Mucosa of descending colon (tissue), 3 donors: ENCODE measurements at regions not wholly inside any gene's neighbourhood (a gene's known extent, or its start where the extent isn't known, plus 50 kb on each side); places are given as distances from the start of the nearest gene placed in this dataset.
A peak's percentile ranks its signal among the peaks of the same experiment; 100 is the strongest.
"Not testable (repeated sequence)": the region's sequence is repeated elsewhere in the genome, so short reads cannot be mapped to it uniquely, and the experiment has no call there.

Experiments
- ATAC-seq: fragments of 200-7000 bp; cut with Tn5 transposase; one replicate; pipeline ENCODE4 v1.9.1; 2020; ENCODE audit warnings: mild to moderate bottlenecking, moderate library complexity
- DNase-seq, 3 donors: peaks; one replicate each; pipeline ENCODE4 v3.0.0-alpha.2; 2020
- H3K36me3 ChIP-seq: fragments of 200-600 bp; one replicate; pipeline ENCODE4 v1.8.0; 2021; ENCODE audit warnings: low read depth, mild to moderate bottlenecking
- H3K4me1 ChIP-seq: fragments of 200-600 bp; one replicate; pipeline ENCODE4 v1.8.0; 2021; ENCODE audit warnings: low read depth, mild to moderate bottlenecking
- H3K4me3 ChIP-seq: fragments of 200-600 bp; one replicate; pipeline ENCODE4 v1.8.0; 2021; ENCODE audit warnings: mild to moderate bottlenecking
- H3K9me3 ChIP-seq: fragments of 200-600 bp; one replicate; pipeline ENCODE4 v1.8.0; 2021; ENCODE audit warnings: mild to moderate bottlenecking
- CTCF ChIP-seq: fragments of 200-600 bp; IDR thresholded peaks from one replicate; pipeline ENCODE4 v1.8.0; 2022; ENCODE audit warnings: antibody characterized with exemption, mild to moderate bottlenecking
- intact Hi-C, 2 donors: fragments of 100-400 bp; cut with DNase I in 1 of 2; cut with micrococcal nuclease in 1 of 2; formaldehyde crosslinking; loops; one replicate each; pipeline versions ENCODE4 v1.11.0 to v1.11.1; 2022; cut with DNase I, micrococcal nuclease
- donor health status: DM: no; HTN: no; CAD: no; lungs with moderate emphysema.
- donor health status: DM: no; HTN: no; CAD: no.
- donor health status: DM: no; HTN: yes; CAD: no.

- DNase-seq, result no peak
- Histone ChIP-seq H3K4me3 (no peak overlapping the region), H3K4me1 (no peaks in the 10 kb centered on the region), H3K36me3 (no peaks in the 10 kb centered on the region), H3K9me3 (no peaks in the 10 kb centered on the region)
- peak; percentile 72 for ATAC-seq
- intact Hi-C loops, result no loop called here
- TF ChIP-seq CTCF, result no peak
Measured at GRCh38 chr1:113292603-113293255, 97.6 kb upstream of the MAGI3 start.

GRCh38 chr1:113293256-113293626, 97.1 kb upstream of the MAGI3 start:
- ATAC-seq (no peak), DNase-seq (no peak)
- no peaks in the 10 kb centered on the region for H3K4me1 ChIP-seq
- H3K36me3 ChIP-seq, result no peaks in the 10 kb centered on the region
- no peak for TF ChIP-seq CTCF
- no peaks in the 10 kb centered on the region for H3K9me3 ChIP-seq
- intact Hi-C loops, result no loop called here
- H3K4me3 ChIP-seq, result no peak overlapping the region

- no peak for TF ChIP-seq CTCF
- DNase-seq (no peak), ATAC-seq (no peak)
- H3K9me3 ChIP-seq, result no peaks in the 10 kb centered on the region
- intact Hi-C loops, result no loop called here
- H3K4me1 ChIP-seq, result no peaks in the 10 kb centered on the region
- H3K4me3 ChIP-seq, result no peak overlapping the region
- no peaks in the 10 kb centered on the region for H3K36me3 ChIP-seq
Measured at GRCh38 chr1:113297749-113298148, 92.6 kb upstream of the MAGI3 start.

GRCh38 chr1:113298941-113299340, 91.4 kb upstream of the MAGI3 start:
- ATAC-seq, result no peak
- no peak for TF ChIP-seq CTCF

GRCh38 chr1:113302636-113303035, 87.7 kb upstream of the MAGI3 start:
- intact Hi-C loops, result no loop called here
- no peak for ATAC-seq
- no peaks in the 10 kb centered on the region for H3K36me3 ChIP-seq
- no peaks in the 10 kb centered on the region for H3K9me3 ChIP-seq
- H3K4me1 ChIP-seq, result no peaks in the 10 kb centered on the region
- no peak for TF ChIP-seq CTCF
- no peak for DNase-seq
- no peak overlapping the region for H3K4me3 ChIP-seq

More at GRCh38 chr1:113298941-113299340, 91.4 kb upstream of the MAGI3 start:
- Histone ChIP-seq H3K4me1 (no peaks in the 10 kb centered on the region), H3K4me3 (no peak overlapping the region), H3K36me3 (no peaks in the 10 kb centered on the region), H3K9me3 (no peaks in the 10 kb centered on the region)
- no peak for DNase-seq
- intact Hi-C loops, result no loop called here

- intact Hi-C loops, result no loop called here
- no peaks in the 10 kb centered on the region for H3K36me3 ChIP-seq
- DNase-seq (no peak), ATAC-seq (no peak)
- no peak overlapping the region for H3K4me3 ChIP-seq
- H3K9me3 ChIP-seq, result no peaks in the 10 kb centered on the region
- TF ChIP-seq CTCF, result no peak
- H3K4me1 ChIP-seq, result no peaks in the 10 kb centered on the region
Measured at GRCh38 chr1:113303267-113303666, 87.0 kb upstream of the MAGI3 start.

GRCh38 chr1:113305029-113305428, 85.3 kb upstream of the MAGI3 start:
- H3K36me3 ChIP-seq, H3K4me1 ChIP-seq, ATAC-seq, H3K4me3 ChIP-seq, H3K9me3 ChIP-seq, DNase-seq, intact Hi-C loops: not testable (repeated sequence)
